GM19455 (cell line): ENCODE measurements at regions not wholly inside any gene's neighbourhood (a gene's known extent, or its start where the extent isn't known, plus 50 kb on each side); places are given as distances from the start of the nearest gene placed in this dataset.

Experiments
- ATAC-seq: cut with Tn5 transposase; IDR thresholded peaks from one replicate; pipeline ENCODE4 v1.9.1; 2021; ENCODE audit not compliant: unreplicated experiment

DNA sequence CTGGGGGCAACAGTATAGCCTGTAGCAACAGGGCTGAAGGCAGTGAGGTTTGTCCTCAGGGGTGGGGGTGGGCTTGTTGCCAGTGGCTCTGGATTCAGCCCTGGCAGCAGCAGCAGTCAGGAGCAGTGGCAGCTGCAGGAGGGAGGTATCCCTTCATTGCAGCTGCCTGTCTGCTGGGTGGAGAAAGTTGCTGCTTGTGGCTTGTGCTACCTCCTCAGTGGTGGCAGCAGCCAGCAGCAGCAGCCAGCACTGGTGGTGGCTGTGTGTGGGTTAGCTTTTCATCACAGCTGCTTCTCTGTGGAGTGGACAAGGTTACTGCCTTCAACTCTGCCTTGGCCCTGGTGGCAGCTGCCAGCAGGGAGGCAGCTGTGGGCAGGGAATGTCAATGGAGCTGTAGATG, 94.9 kb downstream of the ARL6IP6 start:
- no peak for ATAC-seq
